ENCODE measurements at regions not wholly inside any gene's neighbourhood (a gene's known extent, or its start where the extent isn't known, plus 50 kb on each side); places are given as distances from the start of the nearest gene placed in this dataset.

DNA sequence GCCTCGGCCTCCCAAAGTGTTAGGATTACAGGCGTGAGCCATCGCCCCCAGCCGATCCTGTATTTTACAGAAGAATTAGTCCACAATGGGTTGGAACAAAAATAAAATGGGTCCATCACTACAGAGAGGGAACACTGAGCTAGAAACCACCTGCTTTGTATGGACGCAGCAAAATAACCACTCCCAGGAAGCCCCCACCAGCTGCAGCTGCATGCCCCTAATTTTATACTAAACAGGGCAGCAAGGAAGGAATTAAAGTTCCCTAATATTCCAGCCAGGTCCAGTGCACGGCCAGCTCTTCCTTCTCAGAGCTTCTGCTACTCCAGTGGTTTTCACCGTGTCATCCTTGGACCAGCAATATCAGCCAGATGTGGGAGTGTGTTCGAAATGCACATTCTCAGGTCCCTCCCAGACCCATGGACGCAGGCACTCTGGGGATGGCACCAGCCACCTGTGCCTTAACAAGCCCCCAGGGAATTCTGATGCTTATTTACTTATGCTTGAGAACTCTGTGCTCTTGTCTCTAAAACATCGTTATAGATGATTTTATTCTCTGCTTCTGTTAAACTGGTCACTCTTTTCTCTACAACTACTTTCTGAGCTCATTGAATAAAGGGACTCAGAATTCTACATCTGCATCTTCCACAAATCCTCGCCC is 189.5 kb upstream of the SLC24A3 start:
- no peak overlapping the region for H3K4me3 Mint-ChIP-seq
- no peak overlapping the region for H3K27ac Mint-ChIP-seq
- H3K4me1 Mint-ChIP-seq (ENCODE audit: low read depth), result no peaks in the 10 kb centered on the region
- H3K9me3 Mint-ChIP-seq, result no peaks in the 10 kb centered on the region
- peaks cover 5% of the 10 kb centered on the region for H3K27me3 Mint-ChIP-seq
- no peaks in the 10 kb centered on the region for H3K36me3 Mint-ChIP-seq (ENCODE audit: low read depth)

- no peak overlapping the region for H3K27ac Mint-ChIP-seq
- H3K27me3 Mint-ChIP-seq, result peaks cover 5% of the 10 kb centered on the region
- no peak overlapping the region for H3K4me3 Mint-ChIP-seq
- H3K36me3 Mint-ChIP-seq (ENCODE audit: low read depth), result no peaks in the 10 kb centered on the region
- no peaks in the 10 kb centered on the region for H3K9me3 Mint-ChIP-seq
- no peaks in the 10 kb centered on the region for H3K4me1 Mint-ChIP-seq (ENCODE audit: low read depth)
Observed at GRCh38 chr20:19024296-19025035, 188.0 kb upstream of the SLC24A3 start.

GRCh38 chr20:19025430-19026120 is 186.9 kb upstream of the SLC24A3 start:
- no peaks in the 10 kb centered on the region for H3K9me3 Mint-ChIP-seq
- no peak overlapping the region for H3K27ac Mint-ChIP-seq
- no peak overlapping the region for H3K4me3 Mint-ChIP-seq
- H3K4me1 Mint-ChIP-seq (ENCODE audit: low read depth), result no peaks in the 10 kb centered on the region
- no peaks in the 10 kb centered on the region for H3K36me3 Mint-ChIP-seq (ENCODE audit: low read depth)
- peaks cover 5% of the 10 kb centered on the region for H3K27me3 Mint-ChIP-seq

DNA sequence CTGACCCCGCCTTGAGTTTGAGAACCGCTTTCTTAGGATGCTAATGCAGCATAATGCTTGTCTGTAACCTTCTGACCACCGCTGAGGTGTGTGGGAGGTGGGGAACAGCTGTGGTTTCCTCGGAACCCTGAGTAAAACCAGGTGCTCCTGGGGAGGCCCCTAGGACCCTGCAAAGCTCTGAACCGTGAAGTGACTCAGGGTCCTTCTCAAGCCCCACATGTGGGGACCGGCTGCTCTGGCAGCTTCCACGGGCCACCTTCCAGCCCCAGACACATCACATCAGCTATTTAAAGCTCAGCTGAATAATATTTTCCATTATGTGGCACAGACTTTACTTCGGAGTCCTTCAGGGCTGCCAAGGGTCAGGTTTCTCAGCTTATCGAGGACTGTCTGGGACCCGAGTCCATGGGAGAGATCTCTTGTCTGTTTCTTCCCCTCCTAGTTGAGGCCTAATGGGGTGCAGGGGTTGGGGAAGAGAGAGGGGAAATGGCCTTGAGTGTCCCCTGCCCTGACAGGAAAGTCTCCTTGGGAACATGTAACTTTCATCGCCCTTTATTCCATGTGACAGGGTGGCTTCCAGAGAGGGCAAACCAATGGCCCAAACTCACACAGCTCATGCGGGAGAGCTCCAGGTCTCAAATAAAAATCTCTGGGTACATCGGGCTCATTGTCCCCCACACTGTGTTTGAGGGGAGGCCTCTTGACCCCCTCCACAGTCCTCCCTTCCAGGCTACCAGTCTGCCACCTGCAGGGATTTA is 186.1 kb upstream of the SLC24A3 start:
- Mint-ChIP-seq H3K27ac (no peak overlapping the region), H3K27me3 (peaks cover 5% of the 10 kb centered on the region), H3K9me3 (no peaks in the 10 kb centered on the region), H3K4me3 (no peak overlapping the region), H3K4me1 (ENCODE audit: low read depth) (no peaks in the 10 kb centered on the region), H3K36me3 (ENCODE audit: low read depth) (no peaks in the 10 kb centered on the region)

- no peaks in the 10 kb centered on the region for H3K9me3 Mint-ChIP-seq
- no peaks in the 10 kb centered on the region for H3K4me1 Mint-ChIP-seq (ENCODE audit: low read depth)
- H3K27me3 Mint-ChIP-seq, result peaks cover 5% of the 10 kb centered on the region
- no peak overlapping the region for H3K4me3 Mint-ChIP-seq
- H3K27ac Mint-ChIP-seq, result no peak overlapping the region
- H3K36me3 Mint-ChIP-seq (ENCODE audit: low read depth), result no peaks in the 10 kb centered on the region
Observed at GRCh38 chr20:19026901-19027644, 185.4 kb upstream of the SLC24A3 start.

DNA sequence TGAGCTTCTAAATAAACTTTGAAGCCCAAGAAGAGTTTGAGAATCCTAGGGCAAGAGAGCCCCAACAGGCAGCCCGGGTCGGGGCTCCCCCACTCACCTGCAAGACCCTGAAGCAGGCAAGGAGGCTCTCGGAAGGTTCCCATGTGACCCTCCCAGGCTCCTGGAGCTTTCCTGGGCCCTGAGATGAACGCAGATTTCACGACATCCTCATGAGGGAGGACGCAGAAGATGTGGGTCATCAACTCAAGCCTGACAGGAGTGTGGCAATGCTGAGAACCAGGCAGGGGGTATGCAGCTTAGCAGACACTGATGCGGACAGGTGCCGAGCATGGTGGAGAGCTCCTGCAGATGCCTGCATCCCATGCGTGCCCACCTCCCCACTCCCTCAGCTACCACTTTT is 184.5 kb upstream of the SLC24A3 start:
- Mint-ChIP-seq H3K27me3 (peaks cover 8% of the 10 kb centered on the region), H3K4me3 (no peak overlapping the region), H3K9me3 (no peaks in the 10 kb centered on the region), H3K27ac (no peak overlapping the region), H3K36me3 (ENCODE audit: low read depth) (no peaks in the 10 kb centered on the region), H3K4me1 (ENCODE audit: low read depth) (no peaks in the 10 kb centered on the region)

GRCh38 chr20:19041787-19042186 is 170.7 kb upstream of the SLC24A3 start:
- no peaks in the 10 kb centered on the region for H3K27me3 Mint-ChIP-seq
- no peaks in the 10 kb centered on the region for H3K9me3 Mint-ChIP-seq
- H3K4me3 Mint-ChIP-seq, result no peak overlapping the region
- H3K4me1 Mint-ChIP-seq (ENCODE audit: low read depth), result no peaks in the 10 kb centered on the region
- no peaks in the 10 kb centered on the region for H3K36me3 Mint-ChIP-seq (ENCODE audit: low read depth)
- H3K27ac Mint-ChIP-seq, result no peak overlapping the region

DNA sequence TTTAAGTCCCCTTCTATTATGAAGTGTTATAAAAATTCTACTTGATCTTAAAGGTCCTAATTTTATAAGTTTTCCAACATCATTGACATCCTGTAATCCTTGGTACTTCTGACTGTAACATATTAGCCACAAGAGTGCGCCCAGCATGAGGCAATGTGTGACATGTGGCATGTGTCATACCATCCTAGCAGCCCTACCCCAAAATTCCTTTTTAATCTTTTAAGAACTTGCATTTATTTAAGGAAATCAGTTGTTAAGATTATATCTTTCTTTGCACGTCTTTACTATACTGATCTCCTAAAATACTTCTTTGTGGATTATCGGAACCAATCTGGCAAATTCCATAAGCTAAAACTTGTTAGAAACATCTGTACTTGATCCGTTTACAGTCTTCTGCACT is 167.1 kb upstream of the SLC24A3 start:
- Mint-ChIP-seq H3K9me3 (no peaks in the 10 kb centered on the region), H3K27ac (no peak overlapping the region), H3K27me3 (no peaks in the 10 kb centered on the region), H3K4me3 (no peak overlapping the region), H3K4me1 (ENCODE audit: low read depth) (no peaks in the 10 kb centered on the region), H3K36me3 (ENCODE audit: low read depth) (no peaks in the 10 kb centered on the region)

DNA sequence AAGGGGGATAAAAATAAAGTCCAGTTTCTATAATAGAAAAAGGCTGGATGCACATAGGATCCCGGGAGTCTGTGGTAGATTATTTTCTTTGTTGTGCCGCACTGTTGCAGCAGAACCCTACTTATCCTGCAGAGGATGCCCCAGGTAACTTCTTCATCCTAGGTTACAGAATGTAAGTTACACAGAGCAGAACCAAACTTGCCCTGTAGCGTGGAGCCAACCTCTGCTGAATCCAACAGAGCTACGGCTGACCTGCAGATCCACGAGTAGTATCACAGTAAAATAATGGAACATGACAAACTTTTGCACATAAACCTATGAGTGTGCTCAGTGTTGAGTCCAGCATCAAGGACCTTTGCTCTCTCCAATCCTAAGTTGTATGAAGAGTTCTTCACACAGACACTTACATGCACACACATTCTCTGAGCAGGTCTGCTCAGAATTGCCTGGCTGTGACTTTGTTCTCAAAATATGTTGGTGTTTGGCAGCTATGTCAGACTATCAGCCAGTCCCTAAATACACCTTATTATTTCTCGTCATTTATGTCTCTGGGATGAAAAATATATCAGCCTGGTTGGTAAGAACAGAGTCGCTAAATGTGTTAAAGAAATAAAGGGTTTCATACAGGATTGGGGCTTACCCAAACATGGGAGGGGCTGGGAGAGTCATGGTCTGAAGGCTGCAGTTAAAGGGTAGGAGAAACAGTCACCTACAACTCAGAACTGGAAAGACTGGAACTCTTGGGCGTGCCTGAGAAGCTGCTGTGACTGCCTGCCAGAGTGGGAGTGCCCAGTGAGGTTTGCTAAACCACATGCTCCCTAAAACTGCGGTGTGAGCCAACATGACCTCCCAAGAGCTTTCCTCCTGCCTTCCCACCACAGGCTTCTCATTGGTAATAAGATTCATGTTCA is 165.1 kb upstream of the SLC24A3 start:
- H3K36me3 Mint-ChIP-seq (ENCODE audit: low read depth), result no peaks in the 10 kb centered on the region
- no peak overlapping the region for H3K4me3 Mint-ChIP-seq
- H3K9me3 Mint-ChIP-seq, result no peaks in the 10 kb centered on the region
- H3K4me1 Mint-ChIP-seq (ENCODE audit: low read depth), result no peaks in the 10 kb centered on the region
- no peaks in the 10 kb centered on the region for H3K27me3 Mint-ChIP-seq
- no peak overlapping the region for H3K27ac Mint-ChIP-seq

- H3K9me3 Mint-ChIP-seq, result no peaks in the 10 kb centered on the region
- H3K4me1 Mint-ChIP-seq (ENCODE audit: low read depth), result no peaks in the 10 kb centered on the region
- no peak overlapping the region for H3K4me3 Mint-ChIP-seq
- H3K36me3 Mint-ChIP-seq (ENCODE audit: low read depth), result no peaks in the 10 kb centered on the region
- H3K27ac Mint-ChIP-seq, result no peak overlapping the region
- H3K27me3 Mint-ChIP-seq, result no peaks in the 10 kb centered on the region
Observed at GRCh38 chr20:19047951-19048296, 164.5 kb upstream of the SLC24A3 start.

GRCh38 chr20:19048995-19049501 is 163.4 kb upstream of the SLC24A3 start:
- Mint-ChIP-seq H3K36me3 (ENCODE audit: low read depth) (no peaks in the 10 kb centered on the region), H3K4me3 (no peak overlapping the region), H3K9me3 (no peaks in the 10 kb centered on the region), H3K27me3 (no peaks in the 10 kb centered on the region), H3K4me1 (ENCODE audit: low read depth) (no peaks in the 10 kb centered on the region), H3K27ac (no peak overlapping the region)

DNA sequence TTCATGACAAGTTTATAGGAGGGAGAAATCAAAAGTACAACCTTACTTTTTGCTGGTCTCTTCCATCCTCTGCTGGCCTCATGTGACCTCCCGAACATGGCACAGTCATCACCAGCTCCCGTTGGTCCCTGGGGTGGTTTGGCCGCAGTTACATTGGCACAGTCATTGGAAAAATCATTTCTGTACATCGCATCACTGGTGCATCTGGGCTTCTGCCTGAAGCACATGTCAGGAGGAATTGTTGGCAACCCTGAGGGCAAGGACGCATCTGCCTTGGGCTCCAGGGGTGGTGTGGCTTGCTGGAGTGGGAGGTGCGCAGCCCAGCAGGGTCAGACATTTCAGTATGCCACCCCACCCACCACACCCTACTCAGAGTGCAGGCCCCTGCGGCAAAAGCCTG is 162.9 kb upstream of the SLC24A3 start:
- Mint-ChIP-seq H3K27me3 (no peaks in the 10 kb centered on the region), H3K4me1 (ENCODE audit: low read depth) (no peaks in the 10 kb centered on the region), H3K4me3 (no peak overlapping the region), H3K36me3 (ENCODE audit: low read depth) (no peaks in the 10 kb centered on the region), H3K9me3 (no peaks in the 10 kb centered on the region), H3K27ac (no peak overlapping the region)

GRCh38 chr20:19056909-19057308 is 155.5 kb upstream of the SLC24A3 start:
- Mint-ChIP-seq H3K27ac (no peak overlapping the region), H3K27me3 (no peaks in the 10 kb centered on the region), H3K9me3 (peaks cover 15% of the 10 kb centered on the region), H3K36me3 (ENCODE audit: low read depth) (no peaks in the 10 kb centered on the region), H3K4me1 (ENCODE audit: low read depth) (no peaks in the 10 kb centered on the region), H3K4me3 (no peak overlapping the region)
